ENCODE measurements at regions not wholly inside any gene's neighbourhood (a gene's known extent, or its start where the extent isn't known, plus 50 kb on each side); places are given as distances from the start of the nearest gene placed in this dataset.

GRCh38 chr2:208573569-208573968 is 167.0 kb downstream of the PTH2R start:
- Histone ChIP-seq H3K4me3 (no peak overlapping the region), H3K27ac (no peak overlapping the region)
- DNase-seq (ENCODE audit: low spot score), result no peak
- no peak for TF ChIP-seq CTCF (IDR thresholded peaks at IDR 0.05)

GRCh38 chr2:208579678-208580077 is 173.1 kb downstream of the PTH2R start:
- Histone ChIP-seq H3K27ac (no peak overlapping the region), H3K4me3 (no peak overlapping the region)
- no peak for TF ChIP-seq CTCF (IDR thresholded peaks at IDR 0.05)
- DNase-seq (ENCODE audit: low spot score), result no peak

GRCh38 chr2:208584378-208584985 is 177.9 kb downstream of the PTH2R start:
- DNase-seq (ENCODE audit: low spot score), result no peak
- no peak overlapping the region for H3K27ac ChIP-seq
- H3K4me3 ChIP-seq, result no peak overlapping the region
- no peak for TF ChIP-seq CTCF (IDR thresholded peaks at IDR 0.05)

- no peak overlapping the region for H3K27ac ChIP-seq
- H3K4me3 ChIP-seq, result no peak overlapping the region
- no peak for TF ChIP-seq CTCF (IDR thresholded peaks at IDR 0.05)
- DNase-seq (ENCODE audit: low spot score), result no peak
Observed at GRCh38 chr2:208586516-208586915, 179.9 kb downstream of the PTH2R start.

GRCh38 chr2:208594642-208595385 is 188.2 kb downstream of the PTH2R start:
- TF ChIP-seq CTCF (IDR thresholded peaks at IDR 0.05), result no peak
- DNase-seq (ENCODE audit: low spot score), result no peak
- Histone ChIP-seq H3K27ac (no peak overlapping the region), H3K4me3 (no peak overlapping the region)

GRCh38 chr2:208595386-208596275 is 189.0 kb downstream of the PTH2R start:
- no peak for TF ChIP-seq CTCF (IDR thresholded peaks at IDR 0.05)
- DNase-seq (ENCODE audit: low spot score), result no peak

More at GRCh38 chr2:208595386-208596275, 189.0 kb downstream of the PTH2R start:
- H3K4me3 ChIP-seq, result no peak overlapping the region
- H3K27ac ChIP-seq, result no peak overlapping the region
